Omental fat pad (tissue), 3 donors: ENCODE measurements at regions not wholly inside any gene's neighbourhood (a gene's known extent, or its start where the extent isn't known, plus 50 kb on each side); places are given as distances from the start of the nearest gene placed in this dataset.

Experiments
- ATAC-seq: fragments of 150-250 bp; one replicate; pipeline ENCODE4 v1.9.1; 2016; ENCODE audit warnings: mild to moderate bottlenecking, moderate library complexity; ENCODE audit not compliant: low FRiP score
- DNase-seq: peaks from one replicate; pipeline ENCODE4 v3.0.0-alpha.2; 2019; ENCODE audit warnings: low spot score
- CTCF ChIP-seq, 3 donors: fragments of 450-650 bp; IDR thresholded peaks; one replicate each; pipeline ENCODE4 v1.5.1; 2016 to 2017; ENCODE audit warnings: antibody characterized with exemption in 3 of 3, mild to moderate bottlenecking in 3 of 3, moderate library complexity in 2 of 3

GRCh38 chr2:217412721-217413120, 552.9 kb upstream of the TNP1 start:
- ATAC-seq, result no peak
- no peak for DNase-seq
- TF ChIP-seq CTCF (IDR thresholded peaks at IDR 0.05), result no peak

- DNase-seq, result no peak
- TF ChIP-seq CTCF (IDR thresholded peaks at IDR 0.05), result no peak
- no peak for ATAC-seq
Measured at GRCh38 chr2:217412277-217412676, 552.4 kb upstream of the TNP1 start.

GRCh38 chr2:217410681-217410960, 550.8 kb upstream of the TNP1 start:
- no peak for DNase-seq
- no peak for TF ChIP-seq CTCF (IDR thresholded peaks at IDR 0.05)

GRCh38 chr2:217409949-217410680, 550.3 kb upstream of the TNP1 start:
- no peak for DNase-seq

More at GRCh38 chr2:217410681-217410960, 550.8 kb upstream of the TNP1 start:
- ATAC-seq, result no peak

GRCh38 chr2:217407362-217407761, 547.5 kb upstream of the TNP1 start:
- no peak for TF ChIP-seq CTCF (IDR thresholded peaks at IDR 0.05)
- DNase-seq (no peak), ATAC-seq (no peak)

More at GRCh38 chr2:217409949-217410680, 550.3 kb upstream of the TNP1 start:
- no peak for TF ChIP-seq CTCF (IDR thresholded peaks at IDR 0.05)
- peak; percentile 38 for ATAC-seq

- TF ChIP-seq CTCF (IDR thresholded peaks at IDR 0.05), result no peak
- ATAC-seq, result no peak
- no peak for DNase-seq
Measured at GRCh38 chr2:217404236-217404760, 544.4 kb upstream of the TNP1 start.

GRCh38 chr2:217402761-217403383, 543.0 kb upstream of the TNP1 start:
- TF ChIP-seq CTCF (IDR thresholded peaks at IDR 0.05), result no peak
- ATAC-seq (peak; percentile 88), DNase-seq (peak; percentile 46)
